ENCODE measurements at regions not wholly inside any gene's neighbourhood (a gene's known extent, or its start where the extent isn't known, plus 50 kb on each side); places are given as distances from the start of the nearest gene placed in this dataset.
"Not testable (repeated sequence)": the region's sequence is repeated elsewhere in the genome, so short reads cannot be mapped to it uniquely, and the experiment has no call there.

DNA sequence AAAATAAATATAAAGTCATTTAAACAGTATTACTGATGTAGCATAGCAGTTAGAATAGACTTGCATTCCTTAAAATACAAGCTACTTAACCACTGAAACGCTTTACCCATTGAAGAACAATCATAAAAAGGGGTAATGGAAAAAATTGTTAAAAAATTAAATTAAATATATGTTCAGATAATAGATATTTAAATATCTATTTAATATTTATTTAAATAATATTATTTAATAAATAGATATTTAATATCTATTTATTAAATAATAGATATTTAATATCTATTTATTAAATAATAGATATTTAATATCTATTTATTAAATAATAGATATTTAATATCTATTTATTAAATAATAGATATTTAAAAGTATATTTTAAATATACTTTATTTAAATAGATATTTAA is 2410.5 kb downstream of the PCDH7 start:
- TF ChIP-seq, protein P1, sequence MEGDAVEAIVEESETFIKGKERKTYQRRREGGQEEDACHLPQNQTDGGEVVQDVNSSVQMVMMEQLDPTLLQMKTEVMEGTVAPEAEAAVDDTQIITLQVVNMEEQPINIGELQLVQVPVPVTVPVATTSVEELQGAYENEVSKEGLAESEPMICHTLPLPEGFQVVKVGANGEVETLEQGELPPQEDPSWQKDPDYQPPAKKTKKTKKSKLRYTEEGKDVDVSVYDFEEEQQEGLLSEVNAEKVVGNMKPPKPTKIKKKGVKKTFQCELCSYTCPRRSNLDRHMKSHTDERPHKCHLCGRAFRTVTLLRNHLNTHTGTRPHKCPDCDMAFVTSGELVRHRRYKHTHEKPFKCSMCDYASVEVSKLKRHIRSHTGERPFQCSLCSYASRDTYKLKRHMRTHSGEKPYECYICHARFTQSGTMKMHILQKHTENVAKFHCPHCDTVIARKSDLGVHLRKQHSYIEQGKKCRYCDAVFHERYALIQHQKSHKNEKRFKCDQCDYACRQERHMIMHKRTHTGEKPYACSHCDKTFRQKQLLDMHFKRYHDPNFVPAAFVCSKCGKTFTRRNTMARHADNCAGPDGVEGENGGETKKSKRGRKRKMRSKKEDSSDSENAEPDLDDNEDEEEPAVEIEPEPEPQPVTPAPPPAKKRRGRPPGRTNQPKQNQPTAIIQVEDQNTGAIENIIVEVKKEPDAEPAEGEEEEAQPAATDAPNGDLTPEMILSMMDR (IDR thresholded peaks at IDR 0.05), result not testable (repeated sequence)
- TF ChIP-seq POLR2A (IDR thresholded peaks at IDR 0.05), result not testable (repeated sequence)

All from adrenal gland (tissue), 5 donors.